ENCODE measurements at regions not wholly inside any gene's neighbourhood (a gene's known extent, or its start where the extent isn't known, plus 50 kb on each side); places are given as distances from the start of the nearest gene placed in this dataset.
A peak's percentile ranks its signal among the peaks of the same experiment; 100 is the strongest.

GRCh38 chr6:56714982-56715456 is 72.3 kb upstream of the DST start (continued):
- TF ChIP-seq THAP7 (CRISPR knock-in tag; IDR thresholded peaks at IDR 0.05), result no peak
- TF ChIP-seq EED (CRISPR knock-in tag; IDR thresholded peaks at IDR 0.05), result no peak
- peak; percentile 60; the same call in 1 of the 2 replicates for TF ChIP-seq SALL1 (CRISPR knock-in tag; IDR thresholded peaks at IDR 0.05)
- no peak for TF ChIP-seq KLF16 (CRISPR knock-in tag; IDR thresholded peaks at IDR 0.05)
- 0 out of 2 replicates have a peak, but pooled peaks have one; percentile 39 for TF ChIP-seq EHMT2 (IDR thresholded peaks at IDR 0.05; ENCODE audit: borderline replicate concordance, low read depth, low read length)
- no peak for TF ChIP-seq ZFP36 (IDR thresholded peaks at IDR 0.05; ENCODE audit: borderline replicate concordance, low read depth, low read length, partially characterized antibody)
- no peak for TF ChIP-seq ZNF570 (CRISPR knock-in tag; IDR thresholded peaks at IDR 0.05; ENCODE audit: borderline replicate concordance)
- no peak for TF ChIP-seq CEBPZ (IDR thresholded peaks at IDR 0.05; ENCODE audit: low read length)
- no peak for TF ChIP-seq ZC3H4 (CRISPR knock-in tag; IDR thresholded peaks at IDR 0.05; ENCODE audit: borderline replicate concordance)
- TF ChIP-seq CBX1 (IDR thresholded peaks at IDR 0.05; ENCODE audit: low read depth), result no peak
- TF ChIP-seq ZNF263 (CRISPR knock-in tag; IDR thresholded peaks at IDR 0.05), result no peak
- TF ChIP-seq MAFK (conservative IDR thresholded peaks at IDR 0.05 in 1 of 2, IDR thresholded peaks at IDR 0.05 in 1 of 2; ENCODE audit: low read length in 2 of 2), result peak in 1 of 2 experiments; percentile 9; a peak in 1 of 4 replicates
- no peak for TF ChIP-seq ZNF724P (CRISPR knock-in tag; IDR thresholded peaks at IDR 0.05; ENCODE audit: borderline replicate concordance)
- TF ChIP-seq NCOR1 (IDR thresholded peaks at IDR 0.05; ENCODE audit: borderline replicate concordance, low read length), result peak; percentile 35; the same call in 1 of the 2 replicates
- TF ChIP-seq RFXANK (CRISPR knock-in tag; IDR thresholded peaks at IDR 0.05), result no peak
- no peak for TF ChIP-seq ZNF629 (CRISPR knock-in tag; conservative IDR thresholded peaks at IDR 0.05)
- TF ChIP-seq MXD4 (CRISPR knock-in tag; IDR thresholded peaks at IDR 0.05), result 0 out of 2 replicates have a peak, but pooled peaks have one; percentile 13
- no peak for TF ChIP-seq REPIN1 (CRISPR knock-in tag; IDR thresholded peaks at IDR 0.05; ENCODE audit: borderline replicate concordance, low read depth)
- TF ChIP-seq ZNF639 (CRISPR knock-in tag; conservative IDR thresholded peaks at IDR 0.05), result no peak
- TF ChIP-seq GLI4 (CRISPR knock-in tag; IDR thresholded peaks at IDR 0.05; ENCODE audit: borderline replicate concordance), result no peak
- TF ChIP-seq ATF6 (CRISPR knock-in tag; conservative IDR thresholded peaks at IDR 0.05), result no peak
- TF ChIP-seq ZNF362 (CRISPR knock-in tag; IDR thresholded peaks at IDR 0.05; ENCODE audit: borderline replicate concordance), result peak; percentile 39; the same call in 1 of the 2 replicates

All from HepG2 (cell line).